Ovary (tissue), 3 donors: ENCODE measurements at regions not wholly inside any gene's neighbourhood (a gene's known extent, or its start where the extent isn't known, plus 50 kb on each side); places are given as distances from the start of the nearest gene placed in this dataset.

Source experiments
- POLR2A ChIP-seq: fragments of 450-650 bp; IDR thresholded peaks from one replicate; pipeline ENCODE4 v1.6.1; 2017; ENCODE audit warnings: antibody characterized with exemption, mild to moderate bottlenecking, moderate library complexity
- TF ChIP-seq, protein P1 (sequence below), 3 donors: fragments of 450-650 bp in 2 of 3; fragments of 200-600 bp in 1 of 3; IDR thresholded peaks; one replicate each; pipeline versions ENCODE4 v1.5.1 to v1.8.0; 2016 to 2022; ENCODE audit warnings: antibody characterized with exemption in 3 of 3, mild to moderate bottlenecking in 1 of 3
- donor health status: DM: no; HTN: no; CAD: no.

- TF ChIP-seq, protein P1, sequence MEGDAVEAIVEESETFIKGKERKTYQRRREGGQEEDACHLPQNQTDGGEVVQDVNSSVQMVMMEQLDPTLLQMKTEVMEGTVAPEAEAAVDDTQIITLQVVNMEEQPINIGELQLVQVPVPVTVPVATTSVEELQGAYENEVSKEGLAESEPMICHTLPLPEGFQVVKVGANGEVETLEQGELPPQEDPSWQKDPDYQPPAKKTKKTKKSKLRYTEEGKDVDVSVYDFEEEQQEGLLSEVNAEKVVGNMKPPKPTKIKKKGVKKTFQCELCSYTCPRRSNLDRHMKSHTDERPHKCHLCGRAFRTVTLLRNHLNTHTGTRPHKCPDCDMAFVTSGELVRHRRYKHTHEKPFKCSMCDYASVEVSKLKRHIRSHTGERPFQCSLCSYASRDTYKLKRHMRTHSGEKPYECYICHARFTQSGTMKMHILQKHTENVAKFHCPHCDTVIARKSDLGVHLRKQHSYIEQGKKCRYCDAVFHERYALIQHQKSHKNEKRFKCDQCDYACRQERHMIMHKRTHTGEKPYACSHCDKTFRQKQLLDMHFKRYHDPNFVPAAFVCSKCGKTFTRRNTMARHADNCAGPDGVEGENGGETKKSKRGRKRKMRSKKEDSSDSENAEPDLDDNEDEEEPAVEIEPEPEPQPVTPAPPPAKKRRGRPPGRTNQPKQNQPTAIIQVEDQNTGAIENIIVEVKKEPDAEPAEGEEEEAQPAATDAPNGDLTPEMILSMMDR (IDR thresholded peaks at IDR 0.05): no peak
- no peak for TF ChIP-seq POLR2A
Observed at GRCh38 chr2:234840336-234840735, 111.5 kb upstream of the SH3BP4 start.
